Trophoblast cell (in vitro differentiated cells and primary cell): ENCODE measurements at regions not wholly inside any gene's neighbourhood (a gene's known extent, or its start where the extent isn't known, plus 50 kb on each side); places are given as distances from the start of the nearest gene placed in this dataset.

ENCODE experiments used
- DNase-seq, 2 donors: peaks; one replicate each; pipeline ENCODE4 v3.0.0-alpha.2; 2016
- H2AFZ ChIP-seq: 2 replicates; pipeline ENCODE4 v1.6.1; 2013; ENCODE audit warnings: low read length, moderate library complexity, mild to moderate bottlenecking; ENCODE audit not compliant: insufficient read depth, poor library complexity
- H2AK5ac ChIP-seq: 2 replicates; pipeline ENCODE4 v1.6.1; 2013; ENCODE audit warnings: mild to moderate bottlenecking, low read length
- H2BK120ac ChIP-seq: 2 replicates; pipeline ENCODE4 v1.6.1; 2013; ENCODE audit warnings: low read length, mild to moderate bottlenecking, moderate library complexity; ENCODE audit not compliant: insufficient read depth, poor library complexity
- H2BK12ac ChIP-seq: 2 replicates; pipeline ENCODE4 v1.6.1; 2013; ENCODE audit warnings: mild to moderate bottlenecking, low read length, moderate library complexity
- H2BK5ac ChIP-seq: 2 replicates; pipeline ENCODE4 v1.6.1; 2013; ENCODE audit warnings: low read length, low read depth, moderate library complexity, mild to moderate bottlenecking; ENCODE audit not compliant: poor library complexity
- H3K14ac ChIP-seq: 2 replicates; pipeline ENCODE4 v1.6.1; 2013; ENCODE audit warnings: mild to moderate bottlenecking, low read length
- H3K18ac ChIP-seq: 2 replicates; pipeline ENCODE4 v1.6.1; 2013; ENCODE audit warnings: mild to moderate bottlenecking, low read length
- H3K23ac ChIP-seq: 2 replicates; pipeline ENCODE4 v1.6.1; 2013; ENCODE audit warnings: low read length
- H3K27ac ChIP-seq: 2 replicates; pipeline ENCODE4 v1.5.1; 2013; ENCODE audit warnings: low read depth, mild to moderate bottlenecking, inconsistent platforms, low read length, moderate library complexity
- H3K27me3 ChIP-seq: 2 replicates; pipeline ENCODE4 v1.6.1; 2013; ENCODE audit warnings: inconsistent platforms, mild to moderate bottlenecking, low read length, moderate library complexity; ENCODE audit not compliant: insufficient read depth
- H3K36me3 ChIP-seq, 2 experiments: 1 replicate in 1 of 2; 2 replicates in 1 of 2; pipeline ENCODE4 v1.6.1; 2013; ENCODE audit warnings: low read length in 2 of 2, mild to moderate bottlenecking in 2 of 2, moderate library complexity in 1 of 2; ENCODE audit not compliant: insufficient read depth in 2 of 2, control insufficient read depth in 1 of 2
- H3K4ac ChIP-seq: 2 replicates; pipeline ENCODE4 v1.6.1; 2013; ENCODE audit warnings: low read depth, mild to moderate bottlenecking, low read length, moderate library complexity
- H3K4me1 ChIP-seq, 2 experiments: 1 replicate in 1 of 2; 2 replicates in 1 of 2; pipeline ENCODE4 v1.6.1; 2013; ENCODE audit warnings: low read length in 2 of 2, mild to moderate bottlenecking in 2 of 2, moderate library complexity in 1 of 2; ENCODE audit not compliant: insufficient read depth in 2 of 2, control insufficient read depth in 1 of 2
- H3K4me2 ChIP-seq: 2 replicates; pipeline ENCODE4 v1.6.1; 2013; ENCODE audit warnings: inconsistent platforms, mild to moderate bottlenecking, low read length, moderate library complexity
- H3K4me3 ChIP-seq: 2 replicates; pipeline ENCODE4 v1.5.1; 2013; ENCODE audit warnings: mild to moderate bottlenecking, low read depth, low read length, inconsistent platforms
- H3K79me1 ChIP-seq: one replicate; pipeline ENCODE4 v1.6.1; 2013; ENCODE audit warnings: low read length
- H3K79me2 ChIP-seq: 2 replicates; pipeline ENCODE4 v1.6.1; 2013; ENCODE audit warnings: low read length, mild to moderate bottlenecking; ENCODE audit not compliant: control insufficient read depth, insufficient read depth, poor library complexity
- H3K9ac ChIP-seq: 2 replicates; pipeline ENCODE4 v1.6.1; 2013; ENCODE audit warnings: mild to moderate bottlenecking, low read length
- H3K9me3 ChIP-seq: 2 replicates; pipeline ENCODE4 v1.6.1; 2013; ENCODE audit warnings: low read depth, mild to moderate bottlenecking, control low read depth, inconsistent platforms, low read length; ENCODE audit not compliant: insufficient read depth
- H4K12ac ChIP-seq: 2 replicates; pipeline ENCODE4 v1.6.1; 2013; ENCODE audit warnings: low read depth, mild to moderate bottlenecking, low read length, moderate library complexity
- H4K8ac ChIP-seq: 2 replicates; pipeline ENCODE4 v1.6.1; 2013; ENCODE audit warnings: low read depth, mild to moderate bottlenecking, low read length, moderate library complexity
- H4K91ac ChIP-seq: one replicate; pipeline ENCODE4 v1.6.1; 2013; ENCODE audit warnings: low read depth, mild to moderate bottlenecking, low read length, moderate library complexity
- WGBS: extraction: QIAGEN DNeasy Blood & Tissue Kit; methylation state at CpG from one replicate; pipeline ENCODE4 v1.1.7; 2013; ENCODE audit warnings: missing lambda C conversion rate; ENCODE audit not compliant: insufficient read length, insufficient coverage; ENCODE audit errors: extremely low coverage; 5-methylcytosine and 5-hydroxymethylcytosine counted together

GRCh38 chr1:244180256-244180655 is 129.2 kb downstream of the ZBTB18 start:
- H4K8ac ChIP-seq = no peak overlapping the region
- WGBS = no CpG with 5 or more reads among the region's 3 CpGs
- no peak overlapping the region for H3K9ac ChIP-seq
- no peak overlapping the region for H3K27ac ChIP-seq
- H2AK5ac ChIP-seq = no peak overlapping the region
- no peak overlapping the region for H3K4me3 ChIP-seq
- H4K91ac ChIP-seq = no peak overlapping the region
- no peak overlapping the region for H3K4ac ChIP-seq
- DNase-seq = no peak
- no peaks in the 10 kb centered on the region for H3K36me3 ChIP-seq
- H3K14ac ChIP-seq = no peak overlapping the region
- no peak overlapping the region for H3K18ac ChIP-seq
- H3K79me1 ChIP-seq = no peaks in the 10 kb centered on the region
- H3K27me3 ChIP-seq = no peaks in the 10 kb centered on the region
- H2BK120ac ChIP-seq = no peak overlapping the region
- no peak overlapping the region for H2AFZ ChIP-seq
- no peak overlapping the region for H3K23ac ChIP-seq
- no peaks in the 10 kb centered on the region for H3K9me3 ChIP-seq
- no peak overlapping the region for H2BK5ac ChIP-seq
- no peaks in the 10 kb centered on the region for H3K79me2 ChIP-seq
- H3K4me2 ChIP-seq = no peak overlapping the region
- no peak overlapping the region for H4K12ac ChIP-seq
- no peak overlapping the region for H2BK12ac ChIP-seq
- no peaks in the 10 kb centered on the region for H3K4me1 ChIP-seq

GRCh38 chr1:244181867-244182266 is 130.8 kb downstream of the ZBTB18 start:
- Histone ChIP-seq H2AK5ac (no peak overlapping the region), H4K8ac (no peak overlapping the region), H3K4me1 (no peaks in the 10 kb centered on the region), H3K9me3 (no peaks in the 10 kb centered on the region), H3K4me2 (no peak overlapping the region), H3K23ac (no peak overlapping the region), H3K14ac (no peak overlapping the region), H3K79me2 (no peaks in the 10 kb centered on the region), H3K4me3 (no peak overlapping the region), H4K91ac (no peak overlapping the region), H3K36me3 (no peaks in the 10 kb centered on the region), H2BK12ac (no peak overlapping the region), H3K9ac (no peak overlapping the region), H4K12ac (no peak overlapping the region), H3K4ac (no peak overlapping the region), H3K27me3 (no peaks in the 10 kb centered on the region), H3K79me1 (no peaks in the 10 kb centered on the region), H2AFZ (no peak overlapping the region), H2BK120ac (no peak overlapping the region), H3K27ac (no peak overlapping the region), H3K18ac (no peak overlapping the region), H2BK5ac (no peak overlapping the region)
- WGBS = no CpG with 5 or more reads among the region's 12 CpGs
- DNase-seq = no peak

GRCh38 chr1:244183037-244183436 is 132.0 kb downstream of the ZBTB18 start:
- Histone ChIP-seq H3K79me2 (no peaks in the 10 kb centered on the region), H3K4ac (no peak overlapping the region), H3K9ac (no peak overlapping the region), H3K79me1 (no peaks in the 10 kb centered on the region), H3K4me2 (no peak overlapping the region), H3K4me3 (no peak overlapping the region), H2AFZ (no peak overlapping the region), H4K12ac (no peak overlapping the region), H3K4me1 (no peaks in the 10 kb centered on the region), H2BK5ac (no peak overlapping the region), H3K23ac (no peak overlapping the region), H2BK120ac (no peak overlapping the region), H3K9me3 (no peaks in the 10 kb centered on the region), H2AK5ac (no peak overlapping the region), H3K14ac (no peak overlapping the region), H3K27ac (no peak overlapping the region), H3K27me3 (no peaks in the 10 kb centered on the region), H2BK12ac (no peak overlapping the region), H3K18ac (no peak overlapping the region), H4K91ac (no peak overlapping the region), H3K36me3 (no peaks in the 10 kb centered on the region), H4K8ac (no peak overlapping the region)
- DNase-seq = no peak
- no CpG with 5 or more reads among the region's 7 CpGs for WGBS

DNA sequence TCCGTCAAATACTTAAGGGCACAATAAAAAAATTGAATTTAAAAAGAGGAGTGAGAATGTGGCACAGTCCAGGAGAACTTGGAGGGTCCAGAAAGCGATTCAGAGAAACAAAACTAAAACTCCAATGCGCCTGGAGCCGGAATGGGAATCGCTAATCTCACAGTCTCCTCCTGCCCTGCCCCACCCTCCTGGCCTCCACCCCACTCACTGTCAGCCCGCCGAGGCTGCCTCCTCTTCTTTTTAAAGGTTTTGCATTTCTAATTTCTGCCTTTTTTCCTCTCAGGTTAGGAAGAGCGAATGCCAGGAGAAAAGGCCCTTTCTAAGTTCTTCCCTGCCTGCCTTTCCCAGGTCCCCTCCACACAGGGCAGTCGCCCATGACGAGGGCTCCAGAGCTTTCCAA is 135.3 kb downstream of the ZBTB18 start:
- WGBS = no CpG with 5 or more reads among the region's 10 CpGs
- no peak for DNase-seq
- no peak overlapping the region for H3K9ac ChIP-seq

More for the DNA sequence above, 135.3 kb downstream of the ZBTB18 start:
- Histone ChIP-seq H3K4me3 (no peak overlapping the region), H3K36me3 (no peaks in the 10 kb centered on the region), H2AFZ (no peak overlapping the region), H3K27me3 (no peaks in the 10 kb centered on the region), H2BK120ac (no peak overlapping the region), H3K4ac (no peak overlapping the region), H2BK12ac (no peak overlapping the region), H3K18ac (no peak overlapping the region), H4K91ac (no peak overlapping the region), H3K27ac (no peak overlapping the region), H2BK5ac (no peak overlapping the region), H2AK5ac (no peak overlapping the region), H3K4me1 (no peaks in the 10 kb centered on the region), H4K8ac (no peak overlapping the region), H3K14ac (no peak overlapping the region), H3K23ac (no peak overlapping the region), H3K79me2 (no peaks in the 10 kb centered on the region), H3K9me3 (no peaks in the 10 kb centered on the region), H3K79me1 (no peaks in the 10 kb centered on the region), H4K12ac (no peak overlapping the region), H3K4me2 (no peak overlapping the region)
